Dendritic cell treated with granulocyte-macrophage colony-stimulating factor and Interleukin-4, amounts not matched to agents 40 ng/mL and 50 ng/mL, for 4 days (primary cell): ENCODE measurements at regions not wholly inside any gene's neighbourhood (a gene's known extent, or its start where the extent isn't known, plus 50 kb on each side); places are given as distances from the start of the nearest gene placed in this dataset.

ENCODE experiments used
- H3K27ac Mint-ChIP-seq: one replicate; pipeline ENCODE4 v1.8.0; 2022; ENCODE audit warnings: mild to moderate bottlenecking, mixed read lengths
- H3K27me3 Mint-ChIP-seq: one replicate; pipeline ENCODE4 v1.8.0; 2022; ENCODE audit warnings: mild to moderate bottlenecking, mixed read lengths
- H3K36me3 Mint-ChIP-seq: one replicate; pipeline ENCODE4 v1.8.0; 2022; ENCODE audit warnings: low read depth, mixed read lengths
- H3K4me1 Mint-ChIP-seq: one replicate; pipeline ENCODE4 v1.8.0; 2022; ENCODE audit warnings: low read depth, mixed read lengths
- H3K4me3 Mint-ChIP-seq: one replicate; pipeline ENCODE4 v1.8.0; 2022; ENCODE audit warnings: mild to moderate bottlenecking, moderate library complexity, mixed read lengths
- H3K9me3 Mint-ChIP-seq: one replicate; pipeline ENCODE4 v1.8.0; 2022; ENCODE audit warnings: mixed read lengths
- intact Hi-C: fragments of 100-400 bp; cut with micrococcal nuclease; formaldehyde crosslinking; loops from one replicate; pipeline ENCODE4 v1.15.0; 2022

- Mint-ChIP-seq H3K27me3 (no peaks in the 10 kb centered on the region), H3K9me3 (peaks cover 72% of the 10 kb centered on the region), H3K4me1 (no peaks in the 10 kb centered on the region), H3K4me3 (no peak overlapping the region), H3K36me3 (no peaks in the 10 kb centered on the region), H3K27ac (no peak overlapping the region)
- intact Hi-C loops = no loop called here
These were observed 255.8 kb downstream of the PRELID2 start for GRCh38 chr5:145579301-145579700.

- Mint-ChIP-seq H3K4me3 (no peak overlapping the region), H3K27me3 (no peaks in the 10 kb centered on the region), H3K4me1 (no peaks in the 10 kb centered on the region), H3K36me3 (no peaks in the 10 kb centered on the region), H3K27ac (no peak overlapping the region), H3K9me3 (peaks cover 50% of the 10 kb centered on the region)
- intact Hi-C loops = no loop called here
These were observed 260.1 kb downstream of the PRELID2 start for GRCh38 chr5:145574889-145575573.

- intact Hi-C loops = no loop called here
- H3K4me3 Mint-ChIP-seq = no peak overlapping the region
These were observed 266.6 kb downstream of the PRELID2 start for GRCh38 chr5:145568581-145568980.

GRCh38 chr5:145562931-145563330 lies 272.2 kb downstream of the PRELID2 start:
- Mint-ChIP-seq H3K27ac (no peak overlapping the region), H3K36me3 (no peaks in the 10 kb centered on the region), H3K27me3 (no peaks in the 10 kb centered on the region), H3K4me1 (no peaks in the 10 kb centered on the region), H3K4me3 (no peak overlapping the region), H3K9me3 (peaks cover 19% of the 10 kb centered on the region)
- intact Hi-C loops = no loop called here

More at GRCh38 chr5:145568581-145568980, 266.6 kb downstream of the PRELID2 start:
- Mint-ChIP-seq H3K27me3 (no peaks in the 10 kb centered on the region), H3K36me3 (no peaks in the 10 kb centered on the region), H3K9me3 (peaks cover 19% of the 10 kb centered on the region), H3K27ac (no peak overlapping the region), H3K4me1 (no peaks in the 10 kb centered on the region)

GRCh38 chr5:145558288-145558687 lies 276.9 kb downstream of the PRELID2 start:
- H3K27ac Mint-ChIP-seq = no peak overlapping the region
- H3K4me1 Mint-ChIP-seq = no peaks in the 10 kb centered on the region
- H3K9me3 Mint-ChIP-seq = peaks cover 45% of the 10 kb centered on the region
- H3K27me3 Mint-ChIP-seq = no peaks in the 10 kb centered on the region
- H3K4me3 Mint-ChIP-seq = no peak overlapping the region
- H3K36me3 Mint-ChIP-seq = no peaks in the 10 kb centered on the region
- intact Hi-C loops = no loop called here

- Mint-ChIP-seq H3K27me3 (no peaks in the 10 kb centered on the region), H3K4me1 (no peaks in the 10 kb centered on the region), H3K36me3 (no peaks in the 10 kb centered on the region), H3K9me3 (peaks cover 46% of the 10 kb centered on the region), H3K4me3 (no peak overlapping the region), H3K27ac (no peak overlapping the region)
- intact Hi-C loops = no loop called here
These were observed 277.8 kb downstream of the PRELID2 start for GRCh38 chr5:145557345-145557744.

GRCh38 chr5:145554399-145554798 lies 280.7 kb downstream of the PRELID2 start:
- Mint-ChIP-seq H3K4me1 (no peaks in the 10 kb centered on the region), H3K4me3 (no peak overlapping the region), H3K27me3 (no peaks in the 10 kb centered on the region), H3K36me3 (no peaks in the 10 kb centered on the region), H3K9me3 (peaks cover 55% of the 10 kb centered on the region), H3K27ac (no peak overlapping the region)
- intact Hi-C loops = no loop called here

GRCh38 chr5:145553177-145553576 lies 282.0 kb downstream of the PRELID2 start:
- Mint-ChIP-seq H3K4me3 (no peak overlapping the region), H3K27ac (no peak overlapping the region), H3K4me1 (no peaks in the 10 kb centered on the region), H3K9me3 (peaks cover 61% of the 10 kb centered on the region), H3K36me3 (no peaks in the 10 kb centered on the region), H3K27me3 (no peaks in the 10 kb centered on the region)
- intact Hi-C loops = no loop called here

- no peak overlapping the region for H3K4me3 Mint-ChIP-seq
- H3K27me3 Mint-ChIP-seq = no peaks in the 10 kb centered on the region
- intact Hi-C loops = no loop called here
- H3K27ac Mint-ChIP-seq = no peak overlapping the region
- peaks cover 50% of the 10 kb centered on the region for H3K9me3 Mint-ChIP-seq
- H3K36me3 Mint-ChIP-seq = no peaks in the 10 kb centered on the region
- no peaks in the 10 kb centered on the region for H3K4me1 Mint-ChIP-seq
These were observed 283.4 kb downstream of the PRELID2 start for GRCh38 chr5:145551714-145552113.

GRCh38 chr5:145548097-145548496 lies 287.0 kb downstream of the PRELID2 start:
- no peak overlapping the region for H3K4me3 Mint-ChIP-seq
- no peak overlapping the region for H3K27ac Mint-ChIP-seq
- intact Hi-C loops = no loop called here
- no peaks in the 10 kb centered on the region for H3K36me3 Mint-ChIP-seq
- H3K27me3 Mint-ChIP-seq = no peaks in the 10 kb centered on the region
- peaks cover 25% of the 10 kb centered on the region for H3K9me3 Mint-ChIP-seq
- no peaks in the 10 kb centered on the region for H3K4me1 Mint-ChIP-seq

GRCh38 chr5:145544401-145544800 lies 290.7 kb downstream of the PRELID2 start:
- Mint-ChIP-seq H3K27ac (no peak overlapping the region), H3K4me1 (no peaks in the 10 kb centered on the region), H3K4me3 (no peak overlapping the region), H3K27me3 (no peaks in the 10 kb centered on the region), H3K36me3 (no peaks in the 10 kb centered on the region), H3K9me3 (peaks cover 18% of the 10 kb centered on the region)
- intact Hi-C loops = no loop called here

- peaks cover 15% of the 10 kb centered on the region for H3K9me3 Mint-ChIP-seq
- H3K4me3 Mint-ChIP-seq = no peak overlapping the region
- intact Hi-C loops = no loop called here
- no peak overlapping the region for H3K27ac Mint-ChIP-seq
- no peaks in the 10 kb centered on the region for H3K36me3 Mint-ChIP-seq
- H3K4me1 Mint-ChIP-seq = no peaks in the 10 kb centered on the region
- no peaks in the 10 kb centered on the region for H3K27me3 Mint-ChIP-seq
These were observed 291.2 kb downstream of the PRELID2 start for GRCh38 chr5:145543968-145544367.

- H3K9me3 Mint-ChIP-seq = peaks cover 24% of the 10 kb centered on the region
- no peaks in the 10 kb centered on the region for H3K4me1 Mint-ChIP-seq
- intact Hi-C loops = no loop called here
- H3K27ac Mint-ChIP-seq = no peak overlapping the region
- no peaks in the 10 kb centered on the region for H3K27me3 Mint-ChIP-seq
- no peaks in the 10 kb centered on the region for H3K36me3 Mint-ChIP-seq
- H3K4me3 Mint-ChIP-seq = no peak overlapping the region
These were observed 294.8 kb downstream of the PRELID2 start for GRCh38 chr5:145540375-145540774.

GRCh38 chr5:145539201-145539600 lies 295.9 kb downstream of the PRELID2 start:
- intact Hi-C loops = no loop called here
- Mint-ChIP-seq H3K36me3 (no peaks in the 10 kb centered on the region), H3K27me3 (no peaks in the 10 kb centered on the region), H3K27ac (no peak overlapping the region), H3K4me3 (no peak overlapping the region), H3K9me3 (peaks cover 24% of the 10 kb centered on the region), H3K4me1 (no peaks in the 10 kb centered on the region)

GRCh38 chr5:145536133-145536532 lies 299.0 kb downstream of the PRELID2 start:
- Mint-ChIP-seq H3K4me3 (no peak overlapping the region), H3K27me3 (no peaks in the 10 kb centered on the region), H3K4me1 (no peaks in the 10 kb centered on the region)

More at GRCh38 chr5:145536133-145536532, 299.0 kb downstream of the PRELID2 start:
- intact Hi-C loops = no loop called here
- Mint-ChIP-seq H3K9me3 (peaks cover 16% of the 10 kb centered on the region), H3K36me3 (no peaks in the 10 kb centered on the region), H3K27ac (no peak overlapping the region)
